MM.1S (cell line): ENCODE measurements at regions not wholly inside any gene's neighbourhood (a gene's known extent, or its start where the extent isn't known, plus 50 kb on each side); places are given as distances from the start of the nearest gene placed in this dataset.

Source experiments
- CTCF ChIP-seq: fragments of 300-600 bp; sonication (generic); IDR thresholded peaks from 2 replicates; pipeline ENCODE4 v1.5.1; 2016; ENCODE audit warnings: antibody characterized with exemption, low read length, mixed read lengths
- EZH2 ChIP-seq: fragments of 300-600 bp; sonication (generic); optimal IDR thresholded peaks from 2 replicates; pipeline ENCODE3; 2017; ENCODE audit warnings: low read depth, mild to moderate bottlenecking, antibody characterized with exemption, low read length, mixed read lengths

GRCh38 chr13:105428811-105429210 lies 1106.7 kb downstream of the EFNB2 start:
- TF ChIP-seq CTCF (no peak), EZH2 (no peak)
